DOHH2 (cell line): ENCODE measurements at regions not wholly inside any gene's neighbourhood (a gene's known extent, or its start where the extent isn't known, plus 50 kb on each side); places are given as distances from the start of the nearest gene placed in this dataset.

Experiments
- CTCF ChIP-seq: fragments of 200-600 bp; sonication (generic); IDR thresholded peaks from one replicate; pipeline ENCODE4 v1.5.1; 2014; ENCODE audit warnings: antibody characterized with exemption, mild to moderate bottlenecking, low read depth, low read length; ENCODE audit not compliant: poor library complexity, severe bottlenecking
- EZH2phosphoT487 ChIP-seq: fragments of 200-600 bp; sonication (generic); IDR thresholded peaks from 2 replicates; pipeline ENCODE4 v1.6.1; 2017; ENCODE audit warnings: borderline replicate concordance, mild to moderate bottlenecking, antibody characterized with exemption, low read length, moderate library complexity, mixed read lengths

GRCh38 chr4:74858921-74859562 lies 64.7 kb upstream of the BTC start:
- TF ChIP-seq CTCF (no peak), EZH2phosphoT487 (no peak)
